HG03095 (cell line): ENCODE measurements at regions not wholly inside any gene's neighbourhood (a gene's known extent, or its start where the extent isn't known, plus 50 kb on each side); places are given as distances from the start of the nearest gene placed in this dataset.

ENCODE experiments used
- ATAC-seq: cut with Tn5 transposase; IDR thresholded peaks from one replicate; pipeline ENCODE4 v1.9.1; 2021; ENCODE audit warnings: moderate library complexity; ENCODE audit not compliant: unreplicated experiment

GRCh38 chr5:86971034-86971571 is 296.6 kb upstream of the RASA1 start:
- peak; percentile 54 for ATAC-seq

GRCh38 chr5:86974955-86975354 is 292.7 kb upstream of the RASA1 start:
- no peak for ATAC-seq

GRCh38 chr5:86977190-86977589 is 290.5 kb upstream of the RASA1 start:
- ATAC-seq = no peak

- no peak for ATAC-seq
Measured at GRCh38 chr5:86977808-86978207, 289.9 kb upstream of the RASA1 start.

- no peak for ATAC-seq
Measured at GRCh38 chr5:86979811-86980411, 287.8 kb upstream of the RASA1 start.

GRCh38 chr5:86981898-86982297 is 285.8 kb upstream of the RASA1 start:
- ATAC-seq = no peak

- no peak for ATAC-seq
Measured at GRCh38 chr5:86983208-86983607, 284.5 kb upstream of the RASA1 start.

GRCh38 chr5:86986837-86987236 is 280.8 kb upstream of the RASA1 start:
- ATAC-seq = no peak

- ATAC-seq = no peak
Measured at GRCh38 chr5:86997516-86997915, 270.2 kb upstream of the RASA1 start.

- ATAC-seq = no peak
Measured at GRCh38 chr5:86999951-87000350, 267.7 kb upstream of the RASA1 start.

- ATAC-seq = no peak
Measured at GRCh38 chr5:87002485-87002884, 265.2 kb upstream of the RASA1 start.

GRCh38 chr5:87004101-87004500 is 263.6 kb upstream of the RASA1 start:
- ATAC-seq = no peak

- ATAC-seq = no peak
Measured at GRCh38 chr5:87007737-87008136, 259.9 kb upstream of the RASA1 start.

GRCh38 chr5:87008751-87009560 is 258.7 kb upstream of the RASA1 start:
- no peak for ATAC-seq

GRCh38 chr5:87010736-87011135 is 256.9 kb upstream of the RASA1 start:
- ATAC-seq = no peak

- no peak for ATAC-seq
Measured at GRCh38 chr5:87015901-87016300, 251.8 kb upstream of the RASA1 start.

GRCh38 chr5:87020099-87020934 is 247.4 kb upstream of the RASA1 start:
- peak; percentile 93 for ATAC-seq

- ATAC-seq = no peak
Measured at GRCh38 chr5:87022415-87022814, 245.3 kb upstream of the RASA1 start.

- ATAC-seq = no peak
Measured at GRCh38 chr5:87027570-87027969, 240.1 kb upstream of the RASA1 start.

- ATAC-seq = no peak
Measured at GRCh38 chr5:87029951-87030350, 237.7 kb upstream of the RASA1 start.

- ATAC-seq = no peak
Measured at GRCh38 chr5:87030699-87031098, 237.0 kb upstream of the RASA1 start.
